A204.1 (cell line): ENCODE measurements at regions not wholly inside any gene's neighbourhood (a gene's known extent, or its start where the extent isn't known, plus 50 kb on each side); places are given as distances from the start of the nearest gene placed in this dataset.
"Not testable (repeated sequence)": the region's sequence is repeated elsewhere in the genome, so short reads cannot be mapped to it uniquely, and the experiment has no call there.

Experiments used
- FAIRE-seq: peaks from 2 replicates; lab custom pipeline; 2012; peaks lifted over from hg19 to GRCh38; lab: Jason Lieb, UNC

GRCh38 chr5:162800301-162800700, 637.1 kb upstream of the CCNG1 start:
- FAIRE-seq: no peak

DNA sequence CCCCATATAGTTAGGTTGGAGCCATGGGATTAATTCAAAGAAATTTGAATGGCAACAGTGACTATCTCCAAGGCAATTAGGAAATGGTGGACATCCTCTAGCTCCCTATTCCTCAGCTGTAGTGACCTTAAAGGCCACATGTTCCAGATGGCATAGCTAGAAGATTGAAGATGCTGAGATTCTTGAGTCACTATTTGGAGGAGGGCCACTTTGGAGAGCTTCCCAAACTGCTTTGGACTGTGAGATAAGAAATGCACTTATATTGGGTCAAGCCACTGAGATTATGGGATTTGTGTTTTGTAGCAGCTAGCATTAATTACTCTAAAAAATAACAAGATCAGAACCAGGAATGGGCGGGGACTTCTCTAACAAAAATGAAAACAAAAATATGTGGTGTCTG, 636.2 kb upstream of the CCNG1 start:
- no peak for FAIRE-seq

DNA sequence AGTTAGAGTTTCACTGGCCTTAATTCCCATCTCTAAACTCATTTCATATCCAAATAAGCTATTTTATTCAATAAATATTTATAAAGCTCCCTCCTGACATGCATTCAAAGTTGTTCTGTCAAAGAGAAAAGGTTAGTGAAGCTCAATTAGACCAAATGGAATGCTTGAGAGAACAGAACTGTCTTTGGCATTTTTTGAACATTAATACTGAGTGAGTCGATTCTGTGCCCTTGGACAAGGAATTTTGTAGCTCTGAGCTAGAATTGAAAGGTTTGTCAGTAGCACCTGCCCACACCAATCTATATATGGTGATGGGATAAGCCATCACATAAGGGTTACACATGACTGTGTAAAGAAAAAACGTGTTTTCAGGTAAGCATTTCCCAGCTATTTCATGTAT, 631.2 kb upstream of the CCNG1 start:
- FAIRE-seq: no peak

- FAIRE-seq: no peak
Measured at GRCh38 chr5:162811071-162811470, 626.3 kb upstream of the CCNG1 start.

DNA sequence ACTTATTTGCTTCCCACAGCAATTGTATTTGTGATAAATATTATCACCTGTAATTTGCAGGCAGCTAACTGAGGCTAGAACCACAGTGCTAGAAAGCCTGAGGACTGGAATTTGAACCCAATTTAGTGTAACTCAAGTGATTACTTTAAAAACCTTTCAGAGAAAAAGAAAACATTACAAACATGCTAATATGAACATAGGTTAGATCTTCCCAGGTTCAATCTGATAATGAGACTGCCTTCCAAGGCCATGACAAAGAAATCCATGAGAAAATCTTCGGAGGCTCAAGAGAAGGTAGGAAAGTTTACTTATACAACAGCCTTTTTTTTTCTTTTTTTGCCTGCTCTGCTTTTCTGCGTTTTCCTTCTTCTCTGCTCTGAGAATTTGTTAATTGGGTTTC, 620.6 kb upstream of the CCNG1 start:
- FAIRE-seq: no peak

GRCh38 chr5:162817364-162817763, 620.0 kb upstream of the CCNG1 start:
- FAIRE-seq: no peak

GRCh38 chr5:162821664-162822063, 615.7 kb upstream of the CCNG1 start:
- not testable (repeated sequence) for FAIRE-seq

DNA sequence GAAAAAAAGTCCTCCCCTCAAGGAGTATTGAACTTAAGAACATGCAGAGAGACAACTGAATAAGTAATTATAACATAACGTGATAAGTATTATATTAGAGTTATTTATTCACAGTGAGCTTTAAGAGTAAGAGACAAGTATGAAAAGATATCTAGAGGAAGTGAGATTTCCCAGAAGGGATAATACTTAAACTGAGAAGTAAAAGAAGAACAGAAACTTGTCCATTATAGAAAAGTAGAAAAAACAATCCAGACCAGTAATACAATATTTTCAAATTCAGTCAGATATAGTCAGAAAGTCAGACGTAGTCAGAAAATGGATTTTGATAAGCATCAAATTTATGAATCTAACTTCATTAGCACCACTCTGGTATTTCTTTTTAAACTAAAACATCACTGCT, 613.0 kb upstream of the CCNG1 start:
- no peak for FAIRE-seq

DNA sequence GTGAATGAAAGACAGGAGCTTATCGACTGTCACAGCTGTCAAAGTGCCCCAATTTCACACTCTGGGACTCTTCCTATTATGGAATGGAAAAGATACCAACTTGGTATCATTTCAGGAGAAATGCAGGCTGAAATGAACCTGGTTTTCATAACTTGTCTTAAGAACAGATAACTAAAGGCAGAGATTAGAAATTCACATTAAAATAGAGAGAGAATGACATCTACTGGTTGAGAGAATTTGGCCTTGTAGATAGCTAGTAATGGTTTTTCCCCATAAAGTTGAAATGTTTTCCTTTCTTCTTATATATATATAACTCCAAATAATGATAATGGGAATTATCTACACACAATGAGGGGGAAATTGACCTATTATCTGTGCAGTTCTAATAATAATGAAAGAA, 600.2 kb upstream of the CCNG1 start:
- FAIRE-seq: no peak

DNA sequence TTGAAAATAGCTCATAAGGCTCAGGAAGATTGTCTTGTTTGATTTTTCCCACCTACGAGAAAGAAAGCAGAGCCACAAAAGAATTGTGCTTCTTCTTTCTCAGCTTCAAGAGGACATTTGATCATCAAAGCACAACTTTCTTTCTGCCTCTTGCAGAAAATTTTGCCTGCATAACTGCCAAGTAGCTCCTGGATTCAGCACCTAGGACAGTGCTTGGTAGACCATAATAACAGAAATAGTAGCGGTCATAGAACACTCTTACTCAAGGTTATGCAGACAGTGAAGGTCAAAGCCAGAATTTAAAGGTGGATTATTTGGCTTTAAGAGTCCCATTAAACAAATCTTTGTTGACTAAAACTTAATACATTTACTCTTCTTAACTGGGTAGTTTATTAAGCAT, 594.7 kb upstream of the CCNG1 start:
- no peak for FAIRE-seq

- no peak for FAIRE-seq
Measured at GRCh38 chr5:162852134-162852533, 585.3 kb upstream of the CCNG1 start.

GRCh38 chr5:162858770-162859169, 578.6 kb upstream of the CCNG1 start:
- FAIRE-seq: no peak

GRCh38 chr5:162870966-162871365, 566.4 kb upstream of the CCNG1 start:
- FAIRE-seq: no peak

DNA sequence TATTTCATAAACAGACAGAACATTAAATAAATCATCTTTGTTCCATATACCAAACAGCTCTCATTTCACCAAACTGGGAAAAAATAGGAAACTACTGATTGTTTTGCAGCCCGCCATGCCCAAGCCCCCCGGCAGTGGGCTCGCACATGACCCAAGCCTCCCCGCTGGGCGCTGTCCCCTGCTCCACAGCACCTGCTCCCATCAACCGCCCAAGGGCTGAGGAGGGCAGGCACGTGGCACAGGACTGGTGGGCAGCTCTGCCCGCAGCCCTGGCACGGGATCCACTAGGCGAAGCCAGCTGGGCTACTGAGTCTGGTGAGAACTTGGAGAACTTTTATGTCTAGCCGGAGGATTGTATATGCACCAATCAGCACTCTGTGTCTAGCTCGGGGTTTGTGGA, 554.8 kb upstream of the CCNG1 start:
- no peak for FAIRE-seq

- FAIRE-seq: no peak
Measured at GRCh38 chr5:162886717-162887116, 550.7 kb upstream of the CCNG1 start.

- FAIRE-seq: no peak
Measured at GRCh38 chr5:162888268-162888667, 549.1 kb upstream of the CCNG1 start.

- FAIRE-seq: no peak
Measured at GRCh38 chr5:162911873-162912272, 525.5 kb upstream of the CCNG1 start.

DNA sequence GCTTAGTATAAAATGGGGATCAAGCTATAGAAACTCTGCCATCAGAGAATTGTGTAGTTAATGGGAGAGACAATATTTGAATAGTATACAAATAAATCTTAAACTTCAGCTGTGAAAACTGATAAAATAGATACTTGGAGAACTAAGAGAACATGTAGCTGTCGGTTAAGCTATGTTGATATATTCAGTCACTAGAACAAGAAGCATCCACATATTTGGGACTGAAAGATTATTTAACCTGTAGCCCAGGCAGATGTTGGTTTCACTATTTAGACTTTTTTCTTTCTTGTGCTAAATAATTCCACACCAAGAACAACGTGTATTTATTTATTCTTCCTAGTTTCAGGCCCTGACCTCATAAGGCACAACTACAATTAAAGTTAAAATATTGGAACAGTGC, 521.0 kb upstream of the CCNG1 start:
- no peak for FAIRE-seq

DNA sequence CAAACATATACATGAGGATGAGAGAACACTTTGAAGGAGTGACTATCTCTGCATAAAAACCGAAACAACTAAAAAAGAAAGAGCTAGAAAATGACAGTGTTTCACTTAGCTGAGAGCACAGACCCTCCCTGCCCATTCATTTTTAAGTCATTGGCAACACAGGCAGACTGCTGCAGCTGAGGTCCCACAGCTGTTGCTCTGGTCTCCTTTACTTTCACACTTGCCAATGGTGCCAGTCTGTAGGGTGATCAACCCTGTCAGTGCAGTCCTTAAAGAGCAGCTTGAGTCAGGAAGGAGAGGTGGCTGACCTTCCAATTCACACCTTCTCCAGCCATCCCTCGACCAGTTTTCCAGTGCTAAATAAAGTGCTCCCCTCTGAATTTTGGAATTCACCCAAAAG, 508.3 kb upstream of the CCNG1 start:
- no peak for FAIRE-seq

DNA sequence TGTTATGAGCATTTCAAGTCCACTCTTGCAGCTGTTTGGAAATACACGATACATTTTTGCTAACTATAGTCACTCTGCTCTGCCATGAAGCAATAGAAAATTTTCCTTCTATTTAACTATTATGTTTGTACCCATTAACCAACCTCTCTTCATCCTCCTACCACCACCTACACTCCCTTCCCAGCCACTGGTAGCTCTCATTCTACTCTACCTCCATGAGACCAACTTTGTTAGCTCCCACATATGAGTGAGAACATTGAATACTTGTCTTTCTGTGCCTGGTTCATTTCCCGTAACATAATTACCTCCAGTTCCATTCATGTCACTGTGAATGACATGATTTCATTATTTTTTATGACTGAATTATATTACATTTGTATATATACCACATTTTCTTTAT, 505.9 kb upstream of the CCNG1 start:
- no peak for FAIRE-seq

- no peak for FAIRE-seq
Measured at GRCh38 chr5:162939991-162940390, 497.4 kb upstream of the CCNG1 start.

GRCh38 chr5:162948677-162949076, 488.7 kb upstream of the CCNG1 start:
- FAIRE-seq: no peak

DNA sequence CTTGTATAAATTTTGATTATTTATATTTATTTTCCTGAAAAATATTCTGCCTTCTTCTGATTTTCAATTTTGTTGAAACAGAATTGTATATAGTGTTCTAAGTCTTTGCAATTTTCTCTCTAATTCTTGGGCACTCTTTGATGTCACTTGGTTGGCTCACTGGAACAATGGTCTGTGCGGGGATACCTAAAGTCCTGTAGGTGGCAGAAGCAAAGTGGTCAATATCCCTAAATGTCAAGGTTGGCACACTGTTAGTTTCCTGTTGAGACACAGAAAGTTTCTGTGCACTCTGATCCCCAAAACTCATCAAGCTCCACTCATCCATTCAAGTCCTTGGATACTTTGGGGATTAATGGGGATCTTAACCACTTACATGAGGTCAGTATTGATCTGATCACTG, 480.8 kb upstream of the CCNG1 start:
- no peak for FAIRE-seq

DNA sequence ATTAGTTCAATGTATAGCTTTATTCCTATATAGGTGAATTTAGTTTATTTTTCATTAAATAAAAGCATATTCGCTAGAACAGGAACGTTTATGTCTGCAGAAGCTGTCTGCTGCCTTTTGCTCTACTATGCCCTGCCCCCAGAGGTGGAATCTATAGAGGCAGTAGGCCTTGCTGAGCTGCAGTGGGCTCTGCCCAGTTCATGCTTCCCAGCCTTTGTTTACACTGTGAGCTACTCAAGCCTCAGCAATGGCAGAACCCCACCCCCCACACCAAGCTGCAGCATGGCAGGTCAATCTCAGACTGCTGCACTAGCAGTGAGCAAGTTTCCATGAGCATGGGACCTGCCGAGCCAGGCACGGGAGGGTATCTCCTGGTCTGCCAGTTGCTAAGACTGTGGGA, 473.3 kb upstream of the CCNG1 start:
- not testable (repeated sequence) for FAIRE-seq

- FAIRE-seq: no peak
Measured at GRCh38 chr5:162990063-162990462, 447.3 kb upstream of the CCNG1 start.
